HG02943 (cell line): ENCODE measurements at regions not wholly inside any gene's neighbourhood (a gene's known extent, or its start where the extent isn't known, plus 50 kb on each side); places are given as distances from the start of the nearest gene placed in this dataset.

Source experiments
- ATAC-seq: cut with Tn5 transposase; IDR thresholded peaks from one replicate; pipeline ENCODE4 v1.9.1; 2021; ENCODE audit warnings: mild to moderate bottlenecking, low read depth, moderate library complexity; ENCODE audit not compliant: unreplicated experiment

- ATAC-seq = peak; percentile 75
These were observed 65.8 kb upstream of the LEKR1 start for GRCh38 chr3:156760333-156760732.

- ATAC-seq = no peak
These were observed 65.1 kb upstream of the LEKR1 start for GRCh38 chr3:156761007-156761406.

GRCh38 chr3:156761713-156762451 lies 64.3 kb upstream of the LEKR1 start:
- ATAC-seq = no peak

GRCh38 chr3:156762631-156763185 lies 63.4 kb upstream of the LEKR1 start:
- no peak for ATAC-seq

- no peak for ATAC-seq
These were observed 62.8 kb upstream of the LEKR1 start for GRCh38 chr3:156763386-156763785.

- ATAC-seq = no peak
These were observed 62.0 kb upstream of the LEKR1 start for GRCh38 chr3:156763931-156764720.

- ATAC-seq = no peak
These were observed 61.4 kb upstream of the LEKR1 start for GRCh38 chr3:156764751-156765150.

- ATAC-seq = no peak
These were observed 57.8 kb upstream of the LEKR1 start for GRCh38 chr3:156768390-156768789.

GRCh38 chr3:156769721-156770654 lies 56.2 kb upstream of the LEKR1 start:
- ATAC-seq = no peak

GRCh38 chr3:156770699-156771414 lies 55.3 kb upstream of the LEKR1 start:
- ATAC-seq = no peak

GRCh38 chr3:156772588-156773206 lies 53.5 kb upstream of the LEKR1 start:
- ATAC-seq = no peak

- no peak for ATAC-seq
These were observed 50.1 kb upstream of the LEKR1 start for GRCh38 chr3:156776031-156776430.
